ENCODE measurements at regions not wholly inside any gene's neighbourhood (a gene's known extent, or its start where the extent isn't known, plus 50 kb on each side); places are given as distances from the start of the nearest gene placed in this dataset.

DNA sequence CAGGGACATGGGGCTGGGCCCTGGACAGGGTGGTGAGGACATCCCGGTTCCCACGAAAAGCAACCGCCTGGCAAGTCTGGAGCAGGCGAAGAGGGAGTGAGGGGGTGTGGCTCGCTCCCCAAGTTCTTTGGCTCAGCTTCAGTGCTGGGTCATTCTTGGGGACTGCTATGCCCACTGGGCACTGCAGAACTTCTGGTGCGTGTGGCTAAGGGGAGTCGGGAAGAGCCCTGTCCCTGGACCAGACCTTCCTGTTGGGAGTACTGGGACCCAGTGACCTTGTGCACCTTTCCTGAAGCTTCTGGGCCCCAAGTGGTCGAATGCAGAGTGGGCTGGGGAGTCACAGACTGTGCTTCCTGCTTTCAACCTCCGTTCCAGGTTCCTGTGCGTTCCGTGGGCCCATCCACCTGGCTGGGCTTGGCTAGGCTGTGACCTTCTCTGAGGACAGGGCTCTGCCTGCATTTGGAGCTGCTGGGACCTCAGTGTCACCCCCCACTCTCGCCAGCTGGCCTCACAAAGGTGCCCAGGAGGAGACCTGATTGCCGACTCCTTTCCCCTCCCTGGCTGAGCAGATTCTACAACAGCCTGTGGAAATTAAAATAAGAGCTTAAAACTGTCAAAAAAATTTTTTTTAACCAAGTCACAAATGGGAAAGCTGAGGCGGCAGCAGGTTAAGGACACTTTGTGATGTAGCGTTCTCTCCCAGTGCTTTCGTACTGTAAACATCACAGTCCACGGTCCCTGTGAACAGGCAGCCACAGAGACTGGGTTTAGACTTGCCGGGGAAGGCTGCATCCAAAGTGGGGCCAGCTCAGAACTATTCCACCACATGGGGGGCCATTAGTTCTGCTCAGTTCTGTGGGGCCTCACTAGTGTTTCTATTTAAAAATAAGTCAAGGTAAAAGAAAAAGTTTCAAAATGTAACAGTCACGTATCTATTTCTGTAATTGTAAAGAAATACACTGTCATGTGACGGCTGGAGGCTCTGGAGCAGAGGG is 63.8 kb upstream of the WNT7B start:
- no peaks in the 10 kb centered on the region for H4K20me1 ChIP-seq (ENCODE audit: insufficient read depth)
- no peak overlapping the region for H2AFZ ChIP-seq (ENCODE audit: low read depth)
- peaks cover 17% of the 10 kb centered on the region for H3F3A ChIP-seq (replicated peaks; ENCODE audit: insufficient read depth)
- peak overlapping the region in 1 of 2 experiments; percentile 53; a peak in 2 of 4 replicates for H3K27ac ChIP-seq (ENCODE audit: low read depth in 2 of 2, low read length in 1 of 2)
- ChIA-PET POLR2A (interaction anchor here (1.2 to 1.8 kb wide), 2 partner anchors 11 to 33 kb away, joined by 5 to 7 read pairs; no protein-coding TSS in a partner anchor), CTCF (interaction anchor here (0.7 to 2.8 kb wide), 8 partner anchors 11 to 77 kb away, joined by 3 to 14 read pairs (median 4); no protein-coding TSS in a partner anchor)
- no peaks in the 10 kb centered on the region for H3K36me3 ChIP-seq (replicated peaks in 1 of 2; ENCODE audit: control insufficient read depth in 1 of 2, insufficient read depth in 2 of 2, low read length in 1 of 2)
- no peak overlapping the region for H3K9ac ChIP-seq
- TF ChIP-seq ELF1 (IDR thresholded peaks at IDR 0.05) (no peak), FOSL2 (IDR thresholded peaks at IDR 0.05; ENCODE audit: borderline replicate concordance, low read depth) (no peak), CHD2 (IDR thresholded peaks at IDR 0.05; ENCODE audit: low read length, partially characterized antibody) (no peak), RFX5 (IDR thresholded peaks at IDR 0.05; ENCODE audit: low read length) (no peak), NRF1 (IDR thresholded peaks at IDR 0.05; ENCODE audit: low read depth, low read length) (no peak), EP300 (IDR thresholded peaks at IDR 0.05; ENCODE audit: borderline replicate concordance in 1 of 2, low read depth in 1 of 2, low read length in 1 of 2) (no peak), MXI1 (IDR thresholded peaks at IDR 0.05; ENCODE audit: low read depth, low read length) (no peak), ZBTB33 (IDR thresholded peaks at IDR 0.05; ENCODE audit: borderline replicate concordance, low read depth) (no peak)
- TF ChIP-seq, protein P1, sequence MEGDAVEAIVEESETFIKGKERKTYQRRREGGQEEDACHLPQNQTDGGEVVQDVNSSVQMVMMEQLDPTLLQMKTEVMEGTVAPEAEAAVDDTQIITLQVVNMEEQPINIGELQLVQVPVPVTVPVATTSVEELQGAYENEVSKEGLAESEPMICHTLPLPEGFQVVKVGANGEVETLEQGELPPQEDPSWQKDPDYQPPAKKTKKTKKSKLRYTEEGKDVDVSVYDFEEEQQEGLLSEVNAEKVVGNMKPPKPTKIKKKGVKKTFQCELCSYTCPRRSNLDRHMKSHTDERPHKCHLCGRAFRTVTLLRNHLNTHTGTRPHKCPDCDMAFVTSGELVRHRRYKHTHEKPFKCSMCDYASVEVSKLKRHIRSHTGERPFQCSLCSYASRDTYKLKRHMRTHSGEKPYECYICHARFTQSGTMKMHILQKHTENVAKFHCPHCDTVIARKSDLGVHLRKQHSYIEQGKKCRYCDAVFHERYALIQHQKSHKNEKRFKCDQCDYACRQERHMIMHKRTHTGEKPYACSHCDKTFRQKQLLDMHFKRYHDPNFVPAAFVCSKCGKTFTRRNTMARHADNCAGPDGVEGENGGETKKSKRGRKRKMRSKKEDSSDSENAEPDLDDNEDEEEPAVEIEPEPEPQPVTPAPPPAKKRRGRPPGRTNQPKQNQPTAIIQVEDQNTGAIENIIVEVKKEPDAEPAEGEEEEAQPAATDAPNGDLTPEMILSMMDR (IDR thresholded peaks at IDR 0.05): no peak
- no peak for DNase-seq
- no peaks in the 10 kb centered on the region for H3K27me3 ChIP-seq (ENCODE audit: insufficient read depth)
- H3K79me2 ChIP-seq (ENCODE audit: insufficient read depth): peaks cover 15% of the 10 kb centered on the region; the same call in 1 of the 2 replicates
- no peak overlapping the region for H3K4me2 ChIP-seq
- 93% methylated on average over 16 of the region's 20 CpGs for WGBS (ENCODE audit: low lambda C conversion rate)
- H3K9me3 ChIP-seq: no peaks in the 10 kb centered on the region
- no peaks in the 10 kb centered on the region for H3K9me2 ChIP-seq
- H3K4me3 ChIP-seq (ENCODE audit: low read depth in 2 of 2, low read length in 1 of 2): no peak overlapping the region
- peaks cover 0 to 42% of the 10 kb centered on the region in 2 experiments; a peak in 3 of 4 replicates for H3K4me1 ChIP-seq (ENCODE audit: control insufficient read depth in 1 of 2, insufficient read depth in 2 of 2, low read depth in 1 of 2, low read length in 1 of 2)

GRCh38 chr22:46041642-46042041 is 64.7 kb upstream of the WNT7B start:
- DNase-seq: no peak
- CTCF ChIA-PET: interaction anchor here (1.4 to 2.8 kb wide), 4 partner anchors 12 to 76 kb away, joined by 3 to 14 read pairs (median 5); no protein-coding TSS in a partner anchor

More at GRCh38 chr22:46041642-46042041, 64.7 kb upstream of the WNT7B start:
- H3F3A ChIP-seq (replicated peaks; ENCODE audit: insufficient read depth): peaks cover 17% of the 10 kb centered on the region
- H3K9me2 ChIP-seq: no peaks in the 10 kb centered on the region
- POLR2A ChIA-PET: interaction anchor here (1.8 kb wide), 1 partner anchor 34 kb away, joined by 5 read pairs; no protein-coding TSS in a partner anchor
- H2AFZ ChIP-seq (ENCODE audit: low read depth): no peak overlapping the region
- H3K9ac ChIP-seq: no peak overlapping the region
- H3K4me3 ChIP-seq (ENCODE audit: low read depth in 2 of 2, low read length in 1 of 2): no peak overlapping the region
- H3K4me1 ChIP-seq (ENCODE audit: control insufficient read depth in 1 of 2, insufficient read depth in 2 of 2, low read depth in 1 of 2, low read length in 1 of 2): peaks cover 0 to 39% of the 10 kb centered on the region in 2 experiments; a peak in 3 of 4 replicates
- H3K79me2 ChIP-seq (ENCODE audit: insufficient read depth): peaks cover 9% of the 10 kb centered on the region; the same call in 1 of the 2 replicates
- H4K20me1 ChIP-seq (ENCODE audit: insufficient read depth): no peaks in the 10 kb centered on the region
- no peak overlapping the region for H3K4me2 ChIP-seq
- peak overlapping the region in 1 of 2 experiments; percentile 51; a peak in 1 of 4 replicates for H3K27ac ChIP-seq (ENCODE audit: low read depth in 2 of 2, low read length in 1 of 2)
- no peaks in the 10 kb centered on the region for H3K36me3 ChIP-seq (replicated peaks in 1 of 2; ENCODE audit: control insufficient read depth in 1 of 2, insufficient read depth in 2 of 2, low read length in 1 of 2)
- H3K27me3 ChIP-seq (ENCODE audit: insufficient read depth): no peaks in the 10 kb centered on the region
- 84% methylated on average over 9 of the region's 9 CpGs for WGBS (ENCODE audit: low lambda C conversion rate)
- no peak for TF ChIP-seq TCF12 (IDR thresholded peaks at IDR 0.05)
- TF ChIP-seq FOXJ3 (CRISPR knock-in tag; IDR thresholded peaks at IDR 0.05): no peak
- TF ChIP-seq RCOR1 (IDR thresholded peaks at IDR 0.05; ENCODE audit: low read length): no peak
- TF ChIP-seq, protein P1 (IDR thresholded peaks at IDR 0.05): no peak
- TF ChIP-seq EZH2phosphoT487 (IDR thresholded peaks at IDR 0.05; ENCODE audit: borderline replicate concordance, low read depth): no peak
- TF ChIP-seq SMC3 (IDR thresholded peaks at IDR 0.05; ENCODE audit: low read depth, low read length): no peak
- no peak for TF ChIP-seq NRF1 (IDR thresholded peaks at IDR 0.05; ENCODE audit: low read depth, low read length)
- H3K9me3 ChIP-seq: no peaks in the 10 kb centered on the region
